Astrocyte (in vitro differentiated cells and primary cell): ENCODE measurements at regions not wholly inside any gene's neighbourhood (a gene's known extent, or its start where the extent isn't known, plus 50 kb on each side); places are given as distances from the start of the nearest gene placed in this dataset.

Experiments used
- DNase-seq: peaks from one replicate; pipeline ENCODE4 v3.0.0-alpha.2; 2010; ENCODE audit warnings: low read depth
- FAIRE-seq: peaks from 2 replicates; lab custom pipeline; 2011; peaks lifted over from hg19 to GRCh38; lab: Jason Lieb, UNC
- H2AFZ ChIP-seq: 2 replicates; pipeline ENCODE4 v1.6.0; 2012; ENCODE audit warnings: low read depth, low read length, inconsistent platforms
- H3K27ac ChIP-seq: 2 replicates; pipeline ENCODE4 v1.5.1; 2011; ENCODE audit warnings: low read depth, low read length, inconsistent platforms
- H3K27me3 ChIP-seq: 2 replicates; pipeline ENCODE4 v1.6.0; 2011; ENCODE audit warnings: low read length, inconsistent platforms; ENCODE audit not compliant: insufficient read depth
- H3K36me3 ChIP-seq: 2 replicates; pipeline ENCODE4 v1.5.1; 2011; ENCODE audit warnings: low read length, inconsistent platforms; ENCODE audit not compliant: insufficient read depth
- H3K4me1 ChIP-seq: 2 replicates; pipeline ENCODE4 v1.5.1; 2011; ENCODE audit warnings: low read length, inconsistent platforms; ENCODE audit not compliant: insufficient read depth
- H3K4me2 ChIP-seq: 2 replicates; pipeline ENCODE4 v1.6.0; 2012; ENCODE audit warnings: low read length, inconsistent platforms
- H3K4me3 ChIP-seq: 2 replicates; pipeline ENCODE4 v1.5.1; 2011; ENCODE audit warnings: low read depth, mild to moderate bottlenecking, low read length, inconsistent platforms; ENCODE audit not compliant: insufficient read depth
- H3K79me2 ChIP-seq: 2 replicates; pipeline ENCODE4 v1.6.0; 2012; ENCODE audit warnings: mild to moderate bottlenecking, low read length, inconsistent platforms; ENCODE audit not compliant: insufficient read depth
- H3K9ac ChIP-seq: 2 replicates; pipeline ENCODE4 v1.6.0; 2012; ENCODE audit warnings: mild to moderate bottlenecking, low read length, inconsistent platforms
- H3K9me3 ChIP-seq: 2 replicates; pipeline ENCODE4 v1.5.1; 2012; ENCODE audit warnings: low read depth, mild to moderate bottlenecking, low read length, inconsistent platforms; ENCODE audit not compliant: insufficient read depth
- H4K20me1 ChIP-seq: 2 replicates; pipeline ENCODE4 v1.6.0; 2012; ENCODE audit warnings: low read length, inconsistent platforms; ENCODE audit not compliant: insufficient read depth
- H3K27ac Mint-ChIP-seq: one replicate; pipeline ENCODE4 v1.8.0; 2021; ENCODE audit warnings: mild to moderate bottlenecking, mixed read lengths; ENCODE audit not compliant: unreplicated experiment
- H3K27me3 Mint-ChIP-seq: one replicate; pipeline ENCODE4 v1.8.0; 2021; ENCODE audit warnings: low read depth, mixed read lengths; ENCODE audit not compliant: unreplicated experiment
- H3K36me3 Mint-ChIP-seq: one replicate; pipeline ENCODE4 v1.8.0; 2021; ENCODE audit warnings: low read depth, mixed read lengths; ENCODE audit not compliant: unreplicated experiment
- H3K4me1 Mint-ChIP-seq: one replicate; pipeline ENCODE4 v1.8.0; 2021; ENCODE audit warnings: low read depth, mixed read lengths; ENCODE audit not compliant: unreplicated experiment
- H3K4me3 Mint-ChIP-seq: one replicate; pipeline ENCODE4 v1.8.0; 2021; ENCODE audit warnings: mild to moderate bottlenecking, moderate library complexity, mixed read lengths; ENCODE audit not compliant: unreplicated experiment
- H3K9me3 Mint-ChIP-seq: one replicate; pipeline ENCODE4 v1.8.0; 2021; ENCODE audit warnings: mild to moderate bottlenecking, mixed read lengths; ENCODE audit not compliant: unreplicated experiment
- CTCF ChIP-seq: IDR thresholded peaks from 2 replicates; pipeline ENCODE4 v1.5.1; 2011; ENCODE audit warnings: low read depth, mild to moderate bottlenecking, inconsistent platforms, low read length, moderate library complexity; ENCODE audit not compliant: insufficient read depth
- EZH2 ChIP-seq: IDR thresholded peaks from 2 replicates; pipeline ENCODE4 v1.6.1; 2012; ENCODE audit warnings: mild to moderate bottlenecking, low read length, inconsistent platforms; ENCODE audit not compliant: insufficient read depth

GRCh38 chr12:46580445-46580844 lies 207.9 kb upstream of the SLC38A2 start:
- Mint-ChIP-seq H3K9me3 (peaks cover 26% of the 10 kb centered on the region), H3K36me3 (peaks cover 2% of the 10 kb centered on the region), H3K4me3 (no peak overlapping the region), H3K27ac (no peak overlapping the region), H3K4me1 (peaks cover 4% of the 10 kb centered on the region), H3K27me3 (no peaks in the 10 kb centered on the region)
- H4K20me1 ChIP-seq, result no peaks in the 10 kb centered on the region
- H3K27me3 ChIP-seq, result no peaks in the 10 kb centered on the region
- H3K4me2 ChIP-seq, result no peak overlapping the region
- peaks cover 4% of the 10 kb centered on the region for H3K9me3 ChIP-seq
- DNase-seq, result no peak
- H3K79me2 ChIP-seq, result no peaks in the 10 kb centered on the region
- TF ChIP-seq EZH2, result no peak
- H3K9ac ChIP-seq, result no peak overlapping the region
- FAIRE-seq, result no peak
- H2AFZ ChIP-seq, result no peak overlapping the region
- H3K4me3 ChIP-seq, result no peak overlapping the region
- H3K27ac ChIP-seq, result no peak overlapping the region
- H3K36me3 ChIP-seq, result no peaks in the 10 kb centered on the region
- peaks cover under 1% of the 10 kb centered on the region for H3K4me1 ChIP-seq

GRCh38 chr12:46579474-46579873 lies 206.9 kb upstream of the SLC38A2 start:
- no peak for FAIRE-seq
- H3K27me3 Mint-ChIP-seq, result no peaks in the 10 kb centered on the region
- no peak for DNase-seq

GRCh38 chr12:46578190-46578982 lies 205.8 kb upstream of the SLC38A2 start:
- Mint-ChIP-seq H3K9me3 (peaks cover 11% of the 10 kb centered on the region), H3K36me3 (peaks cover 2% of the 10 kb centered on the region), H3K4me3 (no peak overlapping the region), H3K27me3 (no peaks in the 10 kb centered on the region), H3K4me1 (no peaks in the 10 kb centered on the region), H3K27ac (no peak overlapping the region)
- H4K20me1 ChIP-seq, result no peaks in the 10 kb centered on the region
- no peak for TF ChIP-seq CTCF
- no peak for TF ChIP-seq EZH2
- no peaks in the 10 kb centered on the region for H3K79me2 ChIP-seq
- peaks cover 4% of the 10 kb centered on the region for H3K9me3 ChIP-seq
- H3K27ac ChIP-seq, result no peak overlapping the region
- FAIRE-seq (no peak), DNase-seq (no peak)
- no peak overlapping the region for H3K9ac ChIP-seq
- H3K36me3 ChIP-seq, result no peaks in the 10 kb centered on the region
- H2AFZ ChIP-seq, result no peak overlapping the region
- H3K27me3 ChIP-seq, result no peaks in the 10 kb centered on the region
- no peak overlapping the region for H3K4me3 ChIP-seq
- H3K4me2 ChIP-seq, result no peak overlapping the region
- no peaks in the 10 kb centered on the region for H3K4me1 ChIP-seq

More at GRCh38 chr12:46579474-46579873, 206.9 kb upstream of the SLC38A2 start:
- Histone ChIP-seq H3K9me3 (peaks cover 4% of the 10 kb centered on the region), H3K36me3 (no peaks in the 10 kb centered on the region), H3K9ac (no peak overlapping the region), H3K4me1 (no peaks in the 10 kb centered on the region), H3K27me3 (no peaks in the 10 kb centered on the region), H3K4me2 (no peak overlapping the region), H2AFZ (no peak overlapping the region), H4K20me1 (no peaks in the 10 kb centered on the region), H3K4me3 (no peak overlapping the region), H3K27ac (no peak overlapping the region), H3K79me2 (no peaks in the 10 kb centered on the region)
- Mint-ChIP-seq H3K4me1 (no peaks in the 10 kb centered on the region), H3K9me3 (peaks cover 17% of the 10 kb centered on the region), H3K4me3 (no peak overlapping the region), H3K27ac (no peak overlapping the region), H3K36me3 (peaks cover 2% of the 10 kb centered on the region)
- TF ChIP-seq EZH2 (no peak), CTCF (no peak)
